Testis (tissue), 2 donors: ENCODE measurements at regions not wholly inside any gene's neighbourhood (a gene's known extent, or its start where the extent isn't known, plus 50 kb on each side); places are given as distances from the start of the nearest gene placed in this dataset.

Experiments
- DNase-seq: peaks from one replicate; pipeline ENCODE4 v3.0.0-alpha.2; 2019
- H3K27ac ChIP-seq, 2 donors: fragments of 200-600 bp; sonication (generic); one replicate each; pipeline ENCODE4 v1.5.1; 2019
- H3K27me3 ChIP-seq: fragments of 200-600 bp; sonication (generic); one replicate; pipeline ENCODE4 v1.5.1; 2019
- H3K36me3 ChIP-seq: fragments of 200-600 bp; sonication (generic); one replicate; pipeline ENCODE4 v1.5.1; 2017; ENCODE audit warnings: low read depth; ENCODE audit errors: missing control alignments
- H3K4me1 ChIP-seq: fragments of 200-600 bp; sonication (generic); one replicate; pipeline ENCODE4 v1.5.1; 2019
- H3K4me3 ChIP-seq, 2 donors: fragments of 200-600 bp; sonication (generic); one replicate each; pipeline ENCODE4 v1.5.1; 2017 to 2019
- H3K9me3 ChIP-seq: fragments of 200-600 bp; sonication (generic); one replicate; pipeline ENCODE4 v1.5.1; 2017
- POLR2A ChIP-seq: fragments of 450-650 bp; IDR thresholded peaks from one replicate; pipeline ENCODE4 v1.6.1; 2017; ENCODE audit warnings: antibody characterized with exemption, mild to moderate bottlenecking, moderate library complexity
- WGBS, 2 donors: methylation state at CpG; one replicate each; pipeline ENCODE4 v1.1.5; 2018; 5-methylcytosine and 5-hydroxymethylcytosine counted together
- intact Hi-C: fragments of 100-400 bp; cut with DNase I; formaldehyde crosslinking; loops from one replicate; pipeline ENCODE4 v1.15.1; 2023; ENCODE audit warnings: low total_unique reads
- TF ChIP-seq, protein P1 (sequence below), 3 experiments: fragments of 450-650 bp in 2 of 3; fragments of 200-600 bp in 1 of 3; sonication (generic) in 1 of 3; IDR thresholded peaks; one replicate each; pipeline ENCODE4 v1.5.1; 2016 to 2019; ENCODE audit warnings: antibody characterized with exemption in 3 of 3, mild to moderate bottlenecking in 2 of 3, moderate library complexity in 1 of 3

DNA sequence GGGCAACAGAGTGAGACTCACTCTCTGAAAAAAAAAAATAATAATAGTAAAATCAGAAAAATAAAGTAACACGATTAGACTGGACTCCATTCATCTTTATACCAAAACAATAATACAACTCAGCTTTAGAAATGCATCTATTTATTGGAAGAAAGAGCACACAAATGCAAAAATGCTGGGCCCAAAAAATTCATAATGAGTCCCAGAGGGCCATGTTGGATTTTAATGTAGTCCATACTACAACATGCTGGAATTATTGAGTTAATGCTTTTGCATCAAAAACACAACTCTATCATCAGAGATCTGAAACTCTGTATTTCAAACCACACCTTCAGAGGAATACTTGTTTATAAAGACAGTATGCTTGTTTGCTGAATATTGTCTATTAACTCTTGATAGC, 1614.7 kb downstream of the STIM2 start:
- 81 to 84% methylated on average over 1 of the region's 1 CpG for WGBS, 2 donors
- Histone ChIP-seq H3K4me1 (no peaks in the 10 kb centered on the region), H3K27ac (no peak overlapping the region), H3K9me3 (no peaks in the 10 kb centered on the region), H3K27me3 (no peaks in the 10 kb centered on the region), H3K36me3 (no peaks in the 10 kb centered on the region), H3K4me3 (no peak overlapping the region)
- no peak for TF ChIP-seq POLR2A
- TF ChIP-seq, protein P1, sequence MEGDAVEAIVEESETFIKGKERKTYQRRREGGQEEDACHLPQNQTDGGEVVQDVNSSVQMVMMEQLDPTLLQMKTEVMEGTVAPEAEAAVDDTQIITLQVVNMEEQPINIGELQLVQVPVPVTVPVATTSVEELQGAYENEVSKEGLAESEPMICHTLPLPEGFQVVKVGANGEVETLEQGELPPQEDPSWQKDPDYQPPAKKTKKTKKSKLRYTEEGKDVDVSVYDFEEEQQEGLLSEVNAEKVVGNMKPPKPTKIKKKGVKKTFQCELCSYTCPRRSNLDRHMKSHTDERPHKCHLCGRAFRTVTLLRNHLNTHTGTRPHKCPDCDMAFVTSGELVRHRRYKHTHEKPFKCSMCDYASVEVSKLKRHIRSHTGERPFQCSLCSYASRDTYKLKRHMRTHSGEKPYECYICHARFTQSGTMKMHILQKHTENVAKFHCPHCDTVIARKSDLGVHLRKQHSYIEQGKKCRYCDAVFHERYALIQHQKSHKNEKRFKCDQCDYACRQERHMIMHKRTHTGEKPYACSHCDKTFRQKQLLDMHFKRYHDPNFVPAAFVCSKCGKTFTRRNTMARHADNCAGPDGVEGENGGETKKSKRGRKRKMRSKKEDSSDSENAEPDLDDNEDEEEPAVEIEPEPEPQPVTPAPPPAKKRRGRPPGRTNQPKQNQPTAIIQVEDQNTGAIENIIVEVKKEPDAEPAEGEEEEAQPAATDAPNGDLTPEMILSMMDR (IDR thresholded peaks at IDR 0.05): no peak
- DNase-seq: no peak
- intact Hi-C loops: no loop called here

DNA sequence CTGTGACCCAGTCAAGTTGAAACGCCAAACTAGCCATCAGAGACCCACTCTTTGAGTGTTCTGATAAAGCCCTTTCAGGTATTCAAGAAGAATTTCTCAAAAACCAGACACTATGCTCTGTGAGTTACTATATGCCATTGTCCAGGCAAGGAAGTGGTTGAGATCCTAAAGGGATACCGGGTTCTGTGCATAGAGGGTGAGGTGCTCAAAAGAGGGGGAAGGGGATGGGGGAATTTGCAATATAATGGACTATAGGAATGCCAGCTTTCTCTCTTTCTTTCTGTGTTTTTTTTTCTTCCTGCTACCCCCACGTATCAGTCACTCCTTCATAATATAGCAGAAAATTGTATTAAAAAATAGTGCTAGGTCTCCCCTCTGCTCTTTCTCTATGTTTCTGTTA, 1619.0 kb downstream of the STIM2 start:
- Histone ChIP-seq H3K4me3 (no peak overlapping the region), H3K4me1 (no peaks in the 10 kb centered on the region), H3K36me3 (no peaks in the 10 kb centered on the region), H3K27me3 (no peaks in the 10 kb centered on the region), H3K9me3 (no peaks in the 10 kb centered on the region), H3K27ac (no peak overlapping the region)
- DNase-seq: no peak
- 76 to 88% methylated on average over 3 of the region's 3 CpGs for WGBS, 2 donors
- TF ChIP-seq, protein P1 (IDR thresholded peaks at IDR 0.05): no peak
- no peak for TF ChIP-seq POLR2A
- intact Hi-C loops: no loop called here

DNA sequence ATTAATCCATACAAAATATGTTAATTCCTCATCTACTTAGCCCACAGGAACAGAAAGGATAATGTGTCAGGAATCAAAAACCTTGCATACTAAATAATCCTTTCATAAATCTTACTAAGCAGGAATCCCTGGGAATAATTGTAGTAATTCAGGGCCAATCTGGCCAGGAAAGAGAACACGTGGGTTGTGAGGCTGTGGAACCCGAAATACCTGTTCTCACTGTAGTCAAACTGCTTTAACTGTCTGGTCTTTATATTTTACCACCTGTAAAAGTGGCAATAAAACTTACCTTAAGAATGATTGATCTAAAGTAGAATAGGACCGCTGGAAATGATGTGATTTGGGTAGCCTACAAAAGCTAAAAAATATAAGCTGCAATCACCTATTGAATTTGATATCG, 1620.9 kb downstream of the STIM2 start:
- Histone ChIP-seq H3K36me3 (no peaks in the 10 kb centered on the region), H3K27me3 (no peaks in the 10 kb centered on the region), H3K27ac (no peak overlapping the region), H3K4me1 (no peaks in the 10 kb centered on the region), H3K9me3 (no peaks in the 10 kb centered on the region), H3K4me3 (no peak overlapping the region)
- DNase-seq: no peak
- TF ChIP-seq, protein P1 (IDR thresholded peaks at IDR 0.05): no peak
- TF ChIP-seq POLR2A: no peak
- intact Hi-C loops: no loop called here
- 90 to 91% methylated on average over 4 of the region's 4 CpGs for WGBS, 2 donors

DNA sequence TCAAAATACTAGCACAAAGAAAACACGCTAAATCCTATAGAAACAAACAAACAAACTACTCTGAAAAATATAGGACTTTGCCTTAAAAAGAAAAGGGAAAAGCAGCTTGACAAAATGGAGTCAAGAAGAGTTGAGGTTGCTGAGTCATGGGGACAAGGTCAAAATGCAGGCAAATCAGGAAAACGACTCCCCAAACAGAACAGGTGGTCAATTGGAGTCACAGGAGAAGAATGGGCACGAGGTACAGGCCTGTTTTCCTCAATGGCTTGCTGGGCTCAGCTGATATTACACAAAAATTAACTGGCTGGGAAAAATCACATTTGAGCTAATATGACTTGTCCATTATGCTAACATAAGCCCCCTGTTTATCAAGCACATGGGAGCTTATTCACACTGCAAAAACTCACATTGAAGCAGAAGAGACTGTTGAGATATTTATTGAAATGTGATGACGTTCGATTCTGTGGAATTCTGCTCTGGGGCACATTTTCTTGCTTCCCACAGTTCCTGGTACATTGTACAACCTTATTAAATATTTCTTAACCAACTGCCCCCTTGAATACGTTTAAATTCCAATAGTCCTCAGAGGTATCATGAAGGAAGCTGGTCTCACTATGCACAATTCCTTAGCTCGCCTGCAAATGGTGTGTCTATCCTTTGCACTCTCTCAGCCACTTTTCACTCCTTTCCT, 1622.1 kb downstream of the STIM2 start:
- Histone ChIP-seq H3K9me3 (no peaks in the 10 kb centered on the region), H3K27ac (no peak overlapping the region), H3K27me3 (no peaks in the 10 kb centered on the region), H3K36me3 (no peaks in the 10 kb centered on the region), H3K4me1 (no peaks in the 10 kb centered on the region), H3K4me3 (no peak overlapping the region)
- TF ChIP-seq, protein P1 (IDR thresholded peaks at IDR 0.05): no peak
- no peak for TF ChIP-seq POLR2A
- 79 to 81% methylated on average over 7 of the region's 7 CpGs for WGBS, 2 donors
- no peak for DNase-seq
- intact Hi-C loops: no loop called here

DNA sequence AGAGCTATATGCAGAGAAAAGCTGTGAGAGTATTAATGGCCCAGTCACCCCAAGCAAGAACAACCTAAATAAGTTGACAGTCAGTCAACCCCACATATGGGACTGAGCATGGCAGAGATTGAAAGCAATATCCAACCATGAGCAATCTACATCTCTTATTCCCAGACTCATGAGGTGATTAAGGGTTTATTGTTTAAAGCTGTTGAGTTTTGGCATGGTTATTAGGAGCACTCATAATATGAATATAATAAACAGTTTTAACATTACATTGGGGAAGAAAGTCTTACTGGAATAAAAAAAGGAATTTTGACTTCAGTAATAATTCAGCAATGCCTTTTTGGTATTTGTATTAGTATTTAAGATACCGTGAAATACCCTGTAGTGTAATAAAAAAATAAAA, 1627.4 kb downstream of the STIM2 start:
- no peak for DNase-seq
- Histone ChIP-seq H3K4me1 (no peaks in the 10 kb centered on the region), H3K9me3 (no peaks in the 10 kb centered on the region), H3K27ac (no peak overlapping the region), H3K27me3 (no peaks in the 10 kb centered on the region), H3K36me3 (no peaks in the 10 kb centered on the region), H3K4me3 (no peak overlapping the region)
- WGBS, 2 donors: 84 to 88% methylated on average over 1 of the region's 1 CpG
- TF ChIP-seq POLR2A: no peak
- TF ChIP-seq, protein P1 (IDR thresholded peaks at IDR 0.05): no peak
- intact Hi-C loops: no loop called here
